ENCODE measurements at regions not wholly inside any gene's neighbourhood (a gene's known extent, or its start where the extent isn't known, plus 50 kb on each side); places are given as distances from the start of the nearest gene placed in this dataset.

DNA sequence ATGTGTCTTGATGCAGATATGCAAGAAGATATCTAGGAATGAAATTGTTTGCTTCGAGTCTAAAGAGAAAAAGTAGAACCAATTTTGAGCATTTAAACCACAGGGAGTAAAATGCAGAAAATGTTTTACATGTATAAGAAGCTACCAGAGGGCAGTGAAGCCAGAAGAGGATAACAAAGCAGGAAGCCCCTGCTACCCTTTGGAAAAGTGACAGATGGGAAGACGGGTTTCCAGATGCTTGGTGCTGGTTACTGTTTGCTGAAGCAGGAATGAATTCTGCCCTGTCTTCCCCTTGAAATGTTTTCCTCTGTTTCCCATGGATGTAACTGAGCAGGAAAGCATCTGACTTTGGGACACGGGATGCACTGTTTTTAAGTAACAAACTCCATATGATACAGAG is 822.2 kb downstream of the MRPL39 start:
- TF ChIP-seq, protein P1, sequence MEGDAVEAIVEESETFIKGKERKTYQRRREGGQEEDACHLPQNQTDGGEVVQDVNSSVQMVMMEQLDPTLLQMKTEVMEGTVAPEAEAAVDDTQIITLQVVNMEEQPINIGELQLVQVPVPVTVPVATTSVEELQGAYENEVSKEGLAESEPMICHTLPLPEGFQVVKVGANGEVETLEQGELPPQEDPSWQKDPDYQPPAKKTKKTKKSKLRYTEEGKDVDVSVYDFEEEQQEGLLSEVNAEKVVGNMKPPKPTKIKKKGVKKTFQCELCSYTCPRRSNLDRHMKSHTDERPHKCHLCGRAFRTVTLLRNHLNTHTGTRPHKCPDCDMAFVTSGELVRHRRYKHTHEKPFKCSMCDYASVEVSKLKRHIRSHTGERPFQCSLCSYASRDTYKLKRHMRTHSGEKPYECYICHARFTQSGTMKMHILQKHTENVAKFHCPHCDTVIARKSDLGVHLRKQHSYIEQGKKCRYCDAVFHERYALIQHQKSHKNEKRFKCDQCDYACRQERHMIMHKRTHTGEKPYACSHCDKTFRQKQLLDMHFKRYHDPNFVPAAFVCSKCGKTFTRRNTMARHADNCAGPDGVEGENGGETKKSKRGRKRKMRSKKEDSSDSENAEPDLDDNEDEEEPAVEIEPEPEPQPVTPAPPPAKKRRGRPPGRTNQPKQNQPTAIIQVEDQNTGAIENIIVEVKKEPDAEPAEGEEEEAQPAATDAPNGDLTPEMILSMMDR (IDR thresholded peaks at IDR 0.05): no peak
- TF ChIP-seq POLR2A (IDR thresholded peaks at IDR 0.05): no peak
- no peak for TF ChIP-seq POLR2AphosphoS5 (IDR thresholded peaks at IDR 0.05)
